Loucy (cell line): ENCODE measurements at regions not wholly inside any gene's neighbourhood (a gene's known extent, or its start where the extent isn't known, plus 50 kb on each side); places are given as distances from the start of the nearest gene placed in this dataset.

Experiments used
- H2AFZ ChIP-seq: fragments of 200-600 bp; sonication (generic); 2 replicates; pipeline ENCODE4 v1.6.0; 2016; ENCODE audit warnings: antibody characterized with exemption, mild to moderate bottlenecking, low read length, moderate library complexity
- H3F3A ChIP-seq: fragments of 200-600 bp; 2 replicates; pipeline ENCODE4 v1.6.0; 2016; ENCODE audit warnings: antibody characterized with exemption, low read depth, mild to moderate bottlenecking
- H3K27me3 ChIP-seq: fragments of 200-600 bp; sonication (generic); 2 replicates; pipeline ENCODE4 v1.6.1; 2014; ENCODE audit warnings: low read length, mild to moderate bottlenecking; ENCODE audit not compliant: insufficient read depth, poor library complexity, severe bottlenecking
- H3K36me3 ChIP-seq: fragments of 200-600 bp; sonication (generic); 2 replicates; pipeline ENCODE4 v1.6.1; 2016; ENCODE audit warnings: low read length; ENCODE audit not compliant: insufficient read depth
- H3K4me1 ChIP-seq: fragments of 200-600 bp; sonication (generic); 2 replicates; pipeline ENCODE4 v1.5.1; 2014; ENCODE audit warnings: low read length, mild to moderate bottlenecking; ENCODE audit not compliant: insufficient read depth, poor library complexity, severe bottlenecking
- H3K4me2 ChIP-seq: fragments of 200-600 bp; sonication (generic); 2 replicates; pipeline ENCODE4 v1.6.0; 2014; ENCODE audit warnings: antibody characterized with exemption, low read length, low read depth, mild to moderate bottlenecking; ENCODE audit not compliant: poor library complexity, severe bottlenecking
- H3K4me3 ChIP-seq: fragments of 200-600 bp; sonication (generic); 2 replicates; pipeline ENCODE4 v1.5.1; 2014; ENCODE audit warnings: low read length, mild to moderate bottlenecking, mixed read lengths; ENCODE audit not compliant: poor library complexity, severe bottlenecking
- H3K79me2 ChIP-seq: fragments of 200-600 bp; sonication (generic); 2 replicates; pipeline ENCODE4 v1.6.1; 2014; ENCODE audit warnings: low read length; ENCODE audit not compliant: insufficient read depth
- H3K9ac ChIP-seq: fragments of 200-600 bp; sonication (generic); 2 replicates; pipeline ENCODE4 v1.6.0; 2014; ENCODE audit warnings: mild to moderate bottlenecking, low read depth, low read length, moderate library complexity; ENCODE audit not compliant: poor library complexity, severe bottlenecking
- H3K9me2 ChIP-seq: fragments of 200-600 bp; sonication (generic); replicated peaks from 2 replicates; pipeline ENCODE4 v1.6.1; 2016; ENCODE audit warnings: low read depth, low read length, mixed read lengths
- H3K9me3 ChIP-seq: fragments of 200-600 bp; sonication (generic); 2 replicates; pipeline ENCODE4 v1.6.1; 2014; ENCODE audit warnings: mild to moderate bottlenecking, antibody characterized with exemption, low read length, low read depth; ENCODE audit not compliant: insufficient read depth
- H4K20me1 ChIP-seq: fragments of 200-600 bp; sonication (generic); 2 replicates; pipeline ENCODE4 v1.6.0; 2014; ENCODE audit warnings: antibody characterized with exemption, low read length, mild to moderate bottlenecking; ENCODE audit not compliant: insufficient read depth, poor library complexity, severe bottlenecking
- CTCF ChIP-seq: fragments of 200-600 bp; sonication (generic); conservative IDR thresholded peaks from 2 replicates; pipeline ENCODE4 v1.5.1; 2014; ENCODE audit warnings: mild to moderate bottlenecking, antibody characterized with exemption, low read length
- EZH2phosphoT487 ChIP-seq: fragments of 200-600 bp; IDR thresholded peaks from 2 replicates; pipeline ENCODE4 v1.6.1; 2018; ENCODE audit warnings: antibody characterized with exemption, mild to moderate bottlenecking, moderate library complexity, borderline replicate concordance

DNA sequence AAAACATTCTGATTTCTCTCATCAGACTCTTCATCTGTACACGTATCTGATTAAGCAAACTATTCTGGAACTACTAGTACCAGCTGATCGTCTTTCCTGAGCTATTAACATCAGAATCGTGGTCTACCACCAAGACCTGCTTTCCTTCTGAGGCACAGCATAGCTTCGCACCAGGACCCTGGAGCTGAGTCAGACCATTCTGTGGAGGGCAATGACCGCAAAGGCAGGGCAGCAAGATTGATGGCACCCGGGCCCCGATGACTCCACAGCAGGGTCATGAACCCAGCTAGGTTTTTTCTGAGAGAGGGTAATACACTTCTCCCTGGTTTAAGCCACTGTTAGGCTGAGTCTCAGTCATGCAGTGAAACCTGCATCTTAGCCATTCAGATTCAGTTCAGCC, 158.7 kb upstream of the GPR12 start:
- no peak overlapping the region for H3K4me3 ChIP-seq
- no peaks in the 10 kb centered on the region for H3K36me3 ChIP-seq
- TF ChIP-seq EZH2phosphoT487 (no peak), CTCF (no peak)
- H3F3A ChIP-seq, result peaks cover 2% of the 10 kb centered on the region; the same call in 1 of the 2 replicates
- H3K9me2 ChIP-seq, result no peaks in the 10 kb centered on the region
- H3K27me3 ChIP-seq, result no peaks in the 10 kb centered on the region
- H3K9me3 ChIP-seq, result no peaks in the 10 kb centered on the region
- H3K4me2 ChIP-seq, result peak overlapping the region; percentile 3
- peaks cover 47% of the 10 kb centered on the region for H3K4me1 ChIP-seq
- H3K79me2 ChIP-seq, result no peaks in the 10 kb centered on the region
- H4K20me1 ChIP-seq, result no peaks in the 10 kb centered on the region
- no peak overlapping the region for H2AFZ ChIP-seq
- no peak overlapping the region for H3K9ac ChIP-seq

GRCh38 chr13:26914624-26915023, 154.0 kb upstream of the GPR12 start:
- Histone ChIP-seq H3K36me3 (no peaks in the 10 kb centered on the region), H3K4me3 (peak overlapping the region; percentile 36), H3K27me3 (no peaks in the 10 kb centered on the region), H3K79me2 (no peaks in the 10 kb centered on the region), H4K20me1 (no peaks in the 10 kb centered on the region), H3K9me3 (no peaks in the 10 kb centered on the region), H3K4me2 (peak overlapping the region; percentile 71), H3K4me1 (peaks cover 48% of the 10 kb centered on the region), H3F3A (peaks cover 9% of the 10 kb centered on the region; the same call in 1 of the 2 replicates), H3K9ac (peak overlapping the region; percentile 79), H2AFZ (peak overlapping the region; percentile 29; the same call in 1 of the 2 replicates), H3K9me2 (no peaks in the 10 kb centered on the region)
- TF ChIP-seq CTCF (no peak), EZH2phosphoT487 (no peak)

GRCh38 chr13:26914148-26914547, 153.6 kb upstream of the GPR12 start:
- H3F3A ChIP-seq, result peaks cover 9% of the 10 kb centered on the region; the same call in 1 of the 2 replicates
- TF ChIP-seq EZH2phosphoT487 (no peak), CTCF (no peak)

More at GRCh38 chr13:26914148-26914547, 153.6 kb upstream of the GPR12 start:
- Histone ChIP-seq H3K4me2 (peak overlapping the region; percentile 71), H3K9ac (peak overlapping the region; percentile 79), H3K79me2 (no peaks in the 10 kb centered on the region), H3K36me3 (no peaks in the 10 kb centered on the region), H3K4me1 (peaks cover 43% of the 10 kb centered on the region), H3K4me3 (peak overlapping the region; percentile 36), H3K9me2 (no peaks in the 10 kb centered on the region), H3K27me3 (no peaks in the 10 kb centered on the region), H3K9me3 (no peaks in the 10 kb centered on the region), H2AFZ (no peak overlapping the region), H4K20me1 (no peaks in the 10 kb centered on the region)
